ENCODE measurements at regions not wholly inside any gene's neighbourhood (a gene's known extent, or its start where the extent isn't known, plus 50 kb on each side); places are given as distances from the start of the nearest gene placed in this dataset.
A peak's percentile ranks its signal among the peaks of the same experiment; 100 is the strongest.

- TF ChIP-seq HDAC2 (IDR thresholded peaks at IDR 0.05; ENCODE audit: borderline replicate concordance in 1 of 2, low read depth in 2 of 2, low read length in 2 of 2) (no peak), SIN3A (conservative IDR thresholded peaks at IDR 0.05 in 1 of 2, IDR thresholded peaks at IDR 0.05 in 1 of 2; ENCODE audit: low read depth in 1 of 2, low read length in 2 of 2) (no peak), NRF1 (IDR thresholded peaks at IDR 0.05; ENCODE audit: low read depth, low read length) (no peak), TAF7 (optimal IDR thresholded peaks at IDR 0.05; ENCODE audit: borderline replicate concordance, low read depth, low read length) (no peak), KDM1A (IDR thresholded peaks at IDR 0.05; ENCODE audit: borderline replicate concordance, low read length) (no peak)
- TF ChIP-seq, protein P1, sequence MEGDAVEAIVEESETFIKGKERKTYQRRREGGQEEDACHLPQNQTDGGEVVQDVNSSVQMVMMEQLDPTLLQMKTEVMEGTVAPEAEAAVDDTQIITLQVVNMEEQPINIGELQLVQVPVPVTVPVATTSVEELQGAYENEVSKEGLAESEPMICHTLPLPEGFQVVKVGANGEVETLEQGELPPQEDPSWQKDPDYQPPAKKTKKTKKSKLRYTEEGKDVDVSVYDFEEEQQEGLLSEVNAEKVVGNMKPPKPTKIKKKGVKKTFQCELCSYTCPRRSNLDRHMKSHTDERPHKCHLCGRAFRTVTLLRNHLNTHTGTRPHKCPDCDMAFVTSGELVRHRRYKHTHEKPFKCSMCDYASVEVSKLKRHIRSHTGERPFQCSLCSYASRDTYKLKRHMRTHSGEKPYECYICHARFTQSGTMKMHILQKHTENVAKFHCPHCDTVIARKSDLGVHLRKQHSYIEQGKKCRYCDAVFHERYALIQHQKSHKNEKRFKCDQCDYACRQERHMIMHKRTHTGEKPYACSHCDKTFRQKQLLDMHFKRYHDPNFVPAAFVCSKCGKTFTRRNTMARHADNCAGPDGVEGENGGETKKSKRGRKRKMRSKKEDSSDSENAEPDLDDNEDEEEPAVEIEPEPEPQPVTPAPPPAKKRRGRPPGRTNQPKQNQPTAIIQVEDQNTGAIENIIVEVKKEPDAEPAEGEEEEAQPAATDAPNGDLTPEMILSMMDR (IDR thresholded peaks at IDR 0.05; ENCODE audit: control extremely low read depth in 1 of 3, insufficient read depth in 1 of 3, low read depth in 1 of 3, low read length in 3 of 3) = peak; percentile 88 to 96 (median 94)
- TF ChIP-seq, protein P2, sequence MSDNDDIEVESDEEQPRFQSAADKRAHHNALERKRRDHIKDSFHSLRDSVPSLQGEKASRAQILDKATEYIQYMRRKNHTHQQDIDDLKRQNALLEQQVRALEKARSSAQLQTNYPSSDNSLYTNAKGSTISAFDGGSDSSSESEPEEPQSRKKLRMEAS (IDR thresholded peaks at IDR 0.05) = no peak; the same call in 1 of the 2 replicates
These were observed 112.2 kb upstream of the GPR12 start (continued) for GRCh38 chr13:26872525-26873385.

All from H1 (cell line).